ENCODE measurements at regions not wholly inside any gene's neighbourhood (a gene's known extent, or its start where the extent isn't known, plus 50 kb on each side); places are given as distances from the start of the nearest gene placed in this dataset.
"Not testable (repeated sequence)": the region's sequence is repeated elsewhere in the genome, so short reads cannot be mapped to it uniquely, and the experiment has no call there.

GRCh38 chr5:1961952-1962595 is 79.3 kb upstream of the IRX4 start:
- no peak for DNase-seq

GRCh38 chr5:1961304-1961946 is 78.7 kb upstream of the IRX4 start:
- no peak for DNase-seq

GRCh38 chr5:1960595-1961303 is 78.0 kb upstream of the IRX4 start:
- DNase-seq: no peak

- DNase-seq: no peak
Observed at GRCh38 chr5:1959725-1960581, 77.2 kb upstream of the IRX4 start.

- DNase-seq: no peak
Observed at GRCh38 chr5:1959231-1959630, 76.5 kb upstream of the IRX4 start.

GRCh38 chr5:1958211-1959010 is 75.7 kb upstream of the IRX4 start:
- DNase-seq: no peak

- no peak for DNase-seq
Observed at GRCh38 chr5:1955586-1955985, 72.9 kb upstream of the IRX4 start.

- not testable (repeated sequence) for DNase-seq
Observed at GRCh38 chr5:1953710-1954109, 71.0 kb upstream of the IRX4 start.

- DNase-seq: no peak
Observed at GRCh38 chr5:1952444-1953099, 69.8 kb upstream of the IRX4 start.

GRCh38 chr5:1952021-1952420 is 69.3 kb upstream of the IRX4 start:
- DNase-seq: no peak

- DNase-seq: no peak
Observed at GRCh38 chr5:1951165-1951816, 68.6 kb upstream of the IRX4 start.

- DNase-seq: no peak
Observed at GRCh38 chr5:1950708-1951103, 68.0 kb upstream of the IRX4 start.

- no peak for DNase-seq
Observed at GRCh38 chr5:1950096-1950707, 67.5 kb upstream of the IRX4 start.

- DNase-seq: no peak
Observed at GRCh38 chr5:1949253-1949652, 66.5 kb upstream of the IRX4 start.

GRCh38 chr5:1948663-1949191 is 66.0 kb upstream of the IRX4 start:
- no peak for DNase-seq

GRCh38 chr5:1948111-1948510 is 65.4 kb upstream of the IRX4 start:
- DNase-seq: no peak

- no peak for DNase-seq
Observed at GRCh38 chr5:1946776-1947175, 64.1 kb upstream of the IRX4 start.

GRCh38 chr5:1946122-1946677 is 63.5 kb upstream of the IRX4 start:
- no peak for DNase-seq

- no peak for DNase-seq
Observed at GRCh38 chr5:1945606-1946005, 62.9 kb upstream of the IRX4 start.

GRCh38 chr5:1944408-1944807 is 61.7 kb upstream of the IRX4 start:
- DNase-seq: no peak
